ENCODE measurements at regions not wholly inside any gene's neighbourhood (a gene's known extent, or its start where the extent isn't known, plus 50 kb on each side); places are given as distances from the start of the nearest gene placed in this dataset.
A peak's percentile ranks its signal among the peaks of the same experiment; 100 is the strongest.

DNA sequence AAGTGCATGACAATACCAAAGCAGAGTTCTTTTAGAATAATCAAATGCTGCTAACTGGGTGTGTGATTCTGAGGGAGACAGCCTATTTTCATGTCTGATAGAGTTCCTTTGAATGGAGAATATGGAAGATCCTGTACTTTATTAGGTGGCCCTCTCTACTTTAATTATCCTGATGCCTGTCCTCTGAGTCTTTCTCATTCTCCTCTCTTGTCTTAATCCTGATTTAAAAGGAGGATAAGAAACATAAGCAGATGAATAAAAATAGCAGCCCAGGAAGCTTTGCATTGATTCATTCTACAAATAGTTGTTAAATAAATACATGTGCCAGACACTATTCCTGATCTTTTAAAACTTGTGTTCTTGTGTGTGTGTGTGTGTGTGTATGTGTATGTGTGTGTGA, 387.3 kb downstream of the SPRY1 start:
- TF ChIP-seq, protein P1, sequence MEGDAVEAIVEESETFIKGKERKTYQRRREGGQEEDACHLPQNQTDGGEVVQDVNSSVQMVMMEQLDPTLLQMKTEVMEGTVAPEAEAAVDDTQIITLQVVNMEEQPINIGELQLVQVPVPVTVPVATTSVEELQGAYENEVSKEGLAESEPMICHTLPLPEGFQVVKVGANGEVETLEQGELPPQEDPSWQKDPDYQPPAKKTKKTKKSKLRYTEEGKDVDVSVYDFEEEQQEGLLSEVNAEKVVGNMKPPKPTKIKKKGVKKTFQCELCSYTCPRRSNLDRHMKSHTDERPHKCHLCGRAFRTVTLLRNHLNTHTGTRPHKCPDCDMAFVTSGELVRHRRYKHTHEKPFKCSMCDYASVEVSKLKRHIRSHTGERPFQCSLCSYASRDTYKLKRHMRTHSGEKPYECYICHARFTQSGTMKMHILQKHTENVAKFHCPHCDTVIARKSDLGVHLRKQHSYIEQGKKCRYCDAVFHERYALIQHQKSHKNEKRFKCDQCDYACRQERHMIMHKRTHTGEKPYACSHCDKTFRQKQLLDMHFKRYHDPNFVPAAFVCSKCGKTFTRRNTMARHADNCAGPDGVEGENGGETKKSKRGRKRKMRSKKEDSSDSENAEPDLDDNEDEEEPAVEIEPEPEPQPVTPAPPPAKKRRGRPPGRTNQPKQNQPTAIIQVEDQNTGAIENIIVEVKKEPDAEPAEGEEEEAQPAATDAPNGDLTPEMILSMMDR (conservative IDR thresholded peaks at IDR 0.05; ENCODE audit: low read depth, low read length) = no peak
- DNase-seq (ENCODE audit: low read depth) = no peak

DNA sequence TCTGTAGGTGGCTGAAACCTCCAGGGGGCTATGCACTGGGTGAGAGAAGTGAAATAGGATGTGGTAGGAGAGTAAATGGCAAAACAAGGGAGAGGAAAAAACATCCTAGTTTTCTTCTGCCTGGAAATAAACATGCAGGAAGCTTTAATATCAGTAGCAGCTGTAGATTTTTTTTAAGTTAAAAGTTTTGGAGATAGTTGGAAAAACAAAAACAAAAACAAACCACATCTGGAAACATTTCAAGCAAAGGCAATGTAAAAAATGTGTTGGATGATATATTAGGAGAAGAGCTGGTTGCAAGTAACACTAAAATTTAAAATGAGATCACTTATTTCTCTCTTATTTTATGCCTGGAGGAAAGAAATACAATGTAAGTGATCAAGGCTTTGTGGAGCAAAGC, 388.0 kb downstream of the SPRY1 start:
- TF ChIP-seq, protein P1 (conservative IDR thresholded peaks at IDR 0.05; ENCODE audit: low read depth, low read length) = no peak
- no peak overlapping the region for H3K4me3 ChIP-seq (ENCODE audit: low read depth, low read length)
- no peak for DNase-seq (ENCODE audit: low read depth)

More for the DNA sequence above, 387.3 kb downstream of the SPRY1 start:
- H3K4me3 ChIP-seq (ENCODE audit: low read depth, low read length) = no peak overlapping the region

DNA sequence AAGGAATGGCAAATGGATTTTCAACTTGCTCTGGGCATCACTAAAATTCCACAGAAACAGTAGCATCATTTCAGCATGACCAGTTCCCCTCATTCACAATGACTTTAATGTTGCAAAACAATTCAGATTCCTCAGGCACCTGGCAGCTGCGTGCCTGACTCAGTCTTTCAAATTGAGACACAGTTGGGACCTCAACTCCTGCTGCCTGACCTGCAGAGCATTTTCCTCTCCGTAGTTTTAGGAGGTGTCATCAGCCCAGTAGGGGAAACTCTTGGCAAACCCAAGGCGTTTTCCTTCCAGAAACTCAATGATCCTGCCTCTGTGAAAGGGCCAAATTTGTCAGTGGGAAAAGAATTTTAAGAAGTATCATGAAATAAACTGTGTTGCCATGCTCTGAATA, 388.9 kb downstream of the SPRY1 start:
- peak; percentile 15 for DNase-seq (ENCODE audit: low read depth)
- TF ChIP-seq, protein P1 (conservative IDR thresholded peaks at IDR 0.05; ENCODE audit: low read depth, low read length) = no peak
- no peak overlapping the region for H3K4me3 ChIP-seq (ENCODE audit: low read depth, low read length)

DNA sequence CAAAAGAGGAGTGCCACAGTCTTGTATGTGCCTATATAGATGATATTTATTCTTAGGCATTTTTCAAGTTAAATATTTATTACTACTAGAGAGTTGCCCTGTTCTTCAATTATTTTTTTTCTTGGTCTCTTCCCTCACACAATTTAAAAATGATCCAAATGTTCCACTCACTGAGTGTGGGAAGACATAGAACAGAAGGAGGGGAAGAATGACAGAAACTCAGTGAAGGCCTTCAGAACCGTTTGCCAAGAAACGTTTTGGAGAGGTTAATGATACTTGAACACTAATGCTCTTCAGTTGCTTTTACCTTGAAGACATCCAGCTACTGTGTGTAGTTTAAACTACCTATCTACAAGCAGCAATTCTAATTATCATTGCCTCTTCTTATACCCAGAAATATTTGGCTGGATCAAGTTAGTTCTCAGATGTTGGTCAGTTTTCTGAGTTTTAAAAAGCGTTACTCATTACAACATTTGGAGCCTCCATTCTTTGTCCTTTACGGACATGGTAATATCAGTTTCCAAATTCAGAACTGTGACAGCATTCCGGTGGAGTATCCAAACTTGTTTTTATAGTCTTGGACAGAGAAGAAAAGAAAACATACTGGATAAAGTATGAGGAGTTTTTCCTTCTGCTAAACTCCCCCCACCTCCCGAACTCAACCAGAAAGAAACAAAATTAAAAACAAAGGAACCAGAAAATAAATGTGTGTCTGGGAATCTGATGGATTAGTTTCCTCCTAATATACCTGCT, 389.7 kb downstream of the SPRY1 start:
- DNase-seq (ENCODE audit: low read depth) = no peak
- no peak overlapping the region for H3K4me3 ChIP-seq (ENCODE audit: low read depth, low read length)
- TF ChIP-seq, protein P1 (conservative IDR thresholded peaks at IDR 0.05; ENCODE audit: low read depth, low read length) = no peak

DNA sequence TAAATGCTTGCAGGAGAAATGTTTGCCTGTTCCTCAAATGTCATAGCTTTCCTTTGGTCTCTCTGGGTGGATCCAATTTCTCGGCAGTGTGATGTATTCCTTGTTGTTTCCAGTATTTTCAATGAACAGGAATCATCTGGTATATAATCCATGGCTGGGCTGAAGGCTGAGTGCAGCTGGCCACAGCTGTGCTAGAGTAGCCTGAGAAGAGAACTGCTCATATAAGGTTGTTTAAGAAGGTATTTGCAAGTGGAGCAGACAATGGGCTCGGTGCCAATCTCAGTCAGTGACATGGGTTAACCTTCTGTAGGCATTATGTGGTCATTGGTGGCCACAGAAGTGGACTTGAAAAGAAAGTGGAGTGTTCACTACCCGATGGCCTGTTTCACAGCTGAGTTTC, 390.3 kb downstream of the SPRY1 start:
- no peak overlapping the region for H3K4me3 ChIP-seq (ENCODE audit: low read depth, low read length)
- DNase-seq (ENCODE audit: low read depth) = no peak
- TF ChIP-seq, protein P1 (conservative IDR thresholded peaks at IDR 0.05; ENCODE audit: low read depth, low read length) = no peak

DNA sequence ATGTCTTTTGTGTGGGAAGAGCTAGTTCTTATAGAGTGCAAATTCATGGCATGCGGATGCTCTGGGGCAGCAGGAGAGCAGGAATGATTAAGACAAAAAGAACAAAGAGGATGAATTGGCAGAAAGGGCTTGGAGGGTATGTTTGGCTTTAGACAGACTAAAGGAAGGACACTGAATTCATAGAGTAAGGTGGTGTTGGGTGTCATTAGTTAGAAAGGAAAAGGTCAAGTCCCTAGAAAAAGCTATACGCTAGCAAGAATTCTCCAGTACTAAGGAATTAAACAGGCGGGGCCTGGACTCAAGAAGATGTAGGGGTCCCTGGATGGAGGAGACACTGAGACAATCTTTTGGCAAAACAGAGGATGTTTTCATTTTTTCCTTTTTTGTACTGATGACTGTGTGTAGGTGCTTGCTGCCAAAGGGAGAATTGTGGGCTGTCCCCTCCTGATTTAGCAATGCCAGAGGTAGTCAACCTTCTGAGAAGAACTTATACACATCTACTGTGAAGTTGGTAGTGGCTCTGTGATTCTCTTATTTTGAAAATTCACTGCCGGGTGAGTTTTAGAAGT, 391.0 kb downstream of the SPRY1 start:
- TF ChIP-seq, protein P1 (conservative IDR thresholded peaks at IDR 0.05; ENCODE audit: low read depth, low read length) = no peak
- no peak for DNase-seq (ENCODE audit: low read depth)
- H3K4me3 ChIP-seq (ENCODE audit: low read depth, low read length) = no peak overlapping the region

DNA sequence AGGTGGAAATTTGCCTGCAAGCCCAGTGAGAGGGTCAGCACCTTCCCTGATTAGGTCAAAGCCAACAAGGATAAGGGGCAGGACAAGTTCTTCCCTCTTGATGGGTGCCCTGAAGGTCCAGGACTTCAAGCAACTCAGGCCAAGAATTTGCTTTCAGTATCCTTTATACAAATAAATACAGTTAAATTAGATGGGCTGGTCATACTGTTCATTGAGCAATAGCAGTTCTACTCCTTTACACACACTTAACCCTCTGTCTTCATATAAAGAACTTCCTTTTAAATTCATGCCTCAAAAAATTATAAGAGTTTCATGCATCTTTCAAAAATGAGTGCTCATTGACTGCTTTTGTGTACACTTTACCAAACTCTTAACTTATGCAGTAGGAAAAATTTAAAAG, 392.0 kb downstream of the SPRY1 start:
- no peak for DNase-seq (ENCODE audit: low read depth)
- TF ChIP-seq, protein P1 (conservative IDR thresholded peaks at IDR 0.05; ENCODE audit: low read depth, low read length) = no peak
- H3K4me3 ChIP-seq (ENCODE audit: low read depth, low read length) = no peak overlapping the region

Data from epithelial cell of proximal tubule (primary cell).